ENCODE measurements at regions not wholly inside any gene's neighbourhood (a gene's known extent, or its start where the extent isn't known, plus 50 kb on each side); places are given as distances from the start of the nearest gene placed in this dataset.

GRCh38 chr10:131654471-131655087 lies 246.2 kb upstream of the PPP2R2D start:
- no peak for DNase-seq (ENCODE audit: low spot score)
- no peaks in the 10 kb centered on the region for H3K36me3 ChIP-seq

GRCh38 chr10:131655101-131655849 lies 245.5 kb upstream of the PPP2R2D start:
- TF ChIP-seq CTCF (IDR thresholded peaks at IDR 0.05) = no peak
- ATAC-seq (ENCODE audit: insufficient number of reproducible peaks, low FRiP score, low read depth) (no peak), DNase-seq (ENCODE audit: low spot score) (no peak)
- no peak overlapping the region for H3K27ac ChIP-seq
- H3K4me1 ChIP-seq (ENCODE audit: control insufficient read depth in 1 of 2, low read depth in 2 of 2) = no peaks in the 10 kb centered on the region
- no peaks in the 10 kb centered on the region for H3K36me3 ChIP-seq
- no peaks in the 10 kb centered on the region for H3K9me3 ChIP-seq
- no peak overlapping the region for H3K4me3 ChIP-seq
- H3K27me3 ChIP-seq (replicated peaks; ENCODE audit: insufficient read depth) = no peaks in the 10 kb centered on the region

More at GRCh38 chr10:131654471-131655087, 246.2 kb upstream of the PPP2R2D start:
- Histone ChIP-seq H3K4me3 (no peak overlapping the region), H3K4me1 (ENCODE audit: control insufficient read depth in 1 of 2, low read depth in 2 of 2) (no peaks in the 10 kb centered on the region), H3K9me3 (no peaks in the 10 kb centered on the region), H3K27ac (no peak overlapping the region), H3K27me3 (replicated peaks; ENCODE audit: insufficient read depth) (no peaks in the 10 kb centered on the region)
- TF ChIP-seq CTCF (IDR thresholded peaks at IDR 0.05) = no peak
- no peak for ATAC-seq (ENCODE audit: insufficient number of reproducible peaks, low FRiP score, low read depth)

GRCh38 chr10:131656009-131656408 lies 244.8 kb upstream of the PPP2R2D start:
- no peak for TF ChIP-seq CTCF (IDR thresholded peaks at IDR 0.05)
- DNase-seq (ENCODE audit: low spot score) (no peak), ATAC-seq (ENCODE audit: insufficient number of reproducible peaks, low FRiP score, low read depth) (no peak)
- Histone ChIP-seq H3K9me3 (no peaks in the 10 kb centered on the region), H3K4me3 (no peak overlapping the region), H3K27ac (no peak overlapping the region), H3K27me3 (replicated peaks; ENCODE audit: insufficient read depth) (no peaks in the 10 kb centered on the region), H3K36me3 (no peaks in the 10 kb centered on the region), H3K4me1 (ENCODE audit: control insufficient read depth in 1 of 2, low read depth in 2 of 2) (no peaks in the 10 kb centered on the region)

GRCh38 chr10:131656431-131656841 lies 244.4 kb upstream of the PPP2R2D start:
- DNase-seq (ENCODE audit: low spot score) (no peak), ATAC-seq (ENCODE audit: insufficient number of reproducible peaks, low FRiP score, low read depth) (no peak)

More at GRCh38 chr10:131656431-131656841, 244.4 kb upstream of the PPP2R2D start:
- TF ChIP-seq CTCF (IDR thresholded peaks at IDR 0.05) = no peak
- H3K9me3 ChIP-seq = no peaks in the 10 kb centered on the region
- no peak overlapping the region for H3K4me3 ChIP-seq
- no peaks in the 10 kb centered on the region for H3K4me1 ChIP-seq (ENCODE audit: control insufficient read depth in 1 of 2, low read depth in 2 of 2)
- no peaks in the 10 kb centered on the region for H3K36me3 ChIP-seq
- no peaks in the 10 kb centered on the region for H3K27me3 ChIP-seq (replicated peaks; ENCODE audit: insufficient read depth)
- H3K27ac ChIP-seq = no peak overlapping the region

Data from thoracic aorta (tissue), 2 donors.